ENCODE measurements at regions not wholly inside any gene's neighbourhood (a gene's known extent, or its start where the extent isn't known, plus 50 kb on each side); places are given as distances from the start of the nearest gene placed in this dataset.

DNA sequence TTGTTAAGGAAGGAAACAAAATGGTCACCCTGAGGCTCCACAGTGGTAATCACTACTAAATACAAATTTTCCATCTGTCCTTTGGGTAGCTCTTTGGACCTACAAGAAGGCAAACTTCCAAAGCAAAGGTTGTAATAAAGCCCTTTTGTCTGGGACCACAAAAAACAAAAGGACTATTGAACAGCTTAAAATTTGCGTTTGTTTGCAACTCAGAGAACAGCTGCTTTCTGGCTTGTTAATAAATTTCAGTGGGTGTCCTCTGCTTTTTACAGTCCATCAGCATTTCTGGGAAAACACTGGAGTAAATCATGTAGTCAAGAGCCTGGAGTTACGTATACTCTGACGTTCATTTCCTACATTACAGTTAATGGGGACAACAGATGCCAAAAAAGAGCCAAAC is 439.7 kb upstream of the DIAPH2 start:
- TF ChIP-seq TCF4 (CRISPR knock-in tag; IDR thresholded peaks at IDR 0.05; ENCODE audit: borderline replicate concordance) (no peak), ZC3H10 (CRISPR knock-in tag; IDR thresholded peaks at IDR 0.05) (no peak)

Data from SK-N-SH treated with all-trans-retinoic acid at 6 μM for 48 hours (cell line).